ENCODE measurements at regions not wholly inside any gene's neighbourhood (a gene's known extent, or its start where the extent isn't known, plus 50 kb on each side); places are given as distances from the start of the nearest gene placed in this dataset.

DNA sequence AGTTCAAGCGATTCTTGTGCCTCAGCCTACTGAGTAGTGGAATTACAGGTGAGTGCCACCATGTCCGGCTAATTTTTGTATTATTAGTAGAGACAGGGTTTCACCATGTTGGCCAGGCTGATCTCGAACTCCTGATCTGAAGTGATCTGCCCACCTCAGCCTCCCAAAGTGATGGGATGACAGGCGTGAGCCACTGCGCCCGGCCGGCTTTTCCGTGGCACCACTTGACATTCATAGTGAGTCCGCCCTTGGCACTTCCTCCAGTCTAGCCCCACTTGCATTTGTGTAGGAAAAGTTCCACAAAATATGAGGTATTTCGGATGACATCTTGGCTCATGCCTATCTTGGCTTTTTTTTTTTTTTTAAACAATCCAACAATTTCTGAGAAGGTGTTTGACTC, 128.1 kb upstream of the ACBD5 start:
- Histone ChIP-seq H4K20me1 (ENCODE audit: low read length) (no peaks in the 10 kb centered on the region), H3K27me3 (ENCODE audit: low read length) (no peaks in the 10 kb centered on the region), H3K4me3 (ENCODE audit: low read length) (no peak overlapping the region), H3K9me2 (replicated peaks; ENCODE audit: low read length) (no peaks in the 10 kb centered on the region), H3K9ac (ENCODE audit: low read length) (no peak overlapping the region), H3K36me3 (ENCODE audit: low read depth, low read length) (no peaks in the 10 kb centered on the region), H3K27ac (ENCODE audit: low read length) (no peak overlapping the region), H3F3A (ENCODE audit: low read length, unreplicated experiment) (no peaks in the 10 kb centered on the region), H3K9me3 (ENCODE audit: low read length) (no peaks in the 10 kb centered on the region), H3K4me2 (ENCODE audit: low read length) (no peak overlapping the region), H2AFZ (ENCODE audit: low read length) (no peak overlapping the region), H3K4me1 (ENCODE audit: insufficient read depth, low read length) (peaks cover 10% of the 10 kb centered on the region), H3K79me2 (ENCODE audit: low read length) (no peaks in the 10 kb centered on the region)
- BruUV-seq (replicated peaks) = no TSS peak
- ATAC-seq (no peak), DNase-seq (no peak)
- ChIA-PET CTCF (no interaction called here), POLR2A (ENCODE audit: unreplicated experiment) (no interaction called here)
- intact Hi-C loops (cut with micrococcal nuclease) = loop anchor here (2.0 kb wide), 1 partner anchor 288 kb away; no protein-coding TSS in a partner anchor
- no peak for TF ChIP-seq CTCF (conservative IDR thresholded peaks at IDR 0.05; ENCODE audit: low read depth, low read length)
- TF ChIP-seq EZH2 (IDR thresholded peaks at IDR 0.05; ENCODE audit: low read length, unreplicated experiment) = no peak
- no peak for TF ChIP-seq EZH2phosphoT487 (IDR thresholded peaks at IDR 0.05; ENCODE audit: borderline replicate concordance, low read length)

- ChIA-PET CTCF (no interaction called here), POLR2A (ENCODE audit: unreplicated experiment) (no interaction called here)
Measured at GRCh38 chr10:27366769-27367168, 126.2 kb upstream of the ACBD5 start.

DNA sequence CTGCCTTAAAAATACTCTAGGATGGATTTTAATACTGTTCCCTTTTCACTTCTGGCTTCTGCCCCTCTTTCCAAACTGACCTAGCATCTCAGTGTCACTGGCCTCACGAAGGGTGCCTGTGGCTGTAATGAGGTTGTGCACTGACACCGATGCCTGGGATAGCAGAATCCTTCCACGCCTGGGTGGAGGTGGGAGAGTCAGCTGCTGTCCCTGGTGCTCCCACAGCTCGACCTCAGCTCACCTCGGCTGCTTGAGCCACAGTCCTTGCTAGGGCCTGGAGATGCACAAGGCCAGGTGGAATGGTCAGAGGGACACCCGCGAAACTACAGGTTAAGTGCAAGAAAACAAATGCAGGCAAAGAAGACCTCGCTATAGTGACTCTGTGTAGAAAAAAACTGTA, 123.4 kb upstream of the ACBD5 start:
- no peaks in the 10 kb centered on the region for H3K4me1 ChIP-seq (ENCODE audit: insufficient read depth, low read length)
- no peak overlapping the region for H3K4me3 ChIP-seq (ENCODE audit: low read length)
- no TSS peak for BruUV-seq (replicated peaks)
- no peak for TF ChIP-seq EZH2 (IDR thresholded peaks at IDR 0.05; ENCODE audit: low read length, unreplicated experiment)
- TF ChIP-seq CTCF (conservative IDR thresholded peaks at IDR 0.05; ENCODE audit: low read depth, low read length) = no peak
- TF ChIP-seq EZH2phosphoT487 (IDR thresholded peaks at IDR 0.05; ENCODE audit: borderline replicate concordance, low read length) = no peak
- POLR2A ChIA-PET (ENCODE audit: unreplicated experiment) = no interaction called here
- no peak overlapping the region for H3K4me2 ChIP-seq (ENCODE audit: low read length)
- H3K27ac ChIP-seq (ENCODE audit: low read length) = no peak overlapping the region
- no peaks in the 10 kb centered on the region for H4K20me1 ChIP-seq (ENCODE audit: low read length)
- CTCF ChIA-PET = no interaction called here
- H3K9ac ChIP-seq (ENCODE audit: low read length) = no peak overlapping the region
- no peaks in the 10 kb centered on the region for H3K79me2 ChIP-seq (ENCODE audit: low read length)
- H3K36me3 ChIP-seq (ENCODE audit: low read depth, low read length) = no peaks in the 10 kb centered on the region
- H3F3A ChIP-seq (ENCODE audit: low read length, unreplicated experiment) = no peaks in the 10 kb centered on the region
- DNase-seq = no peak
- intact Hi-C loops (cut with micrococcal nuclease) = no loop called here
- H3K9me3 ChIP-seq (ENCODE audit: low read length) = no peaks in the 10 kb centered on the region
- no peaks in the 10 kb centered on the region for H3K27me3 ChIP-seq (ENCODE audit: low read length)
- H3K9me2 ChIP-seq (replicated peaks; ENCODE audit: low read length) = no peaks in the 10 kb centered on the region
- ATAC-seq = no peak
- no peak overlapping the region for H2AFZ ChIP-seq (ENCODE audit: low read length)

More at GRCh38 chr10:27366769-27367168, 126.2 kb upstream of the ACBD5 start:
- no peak overlapping the region for H3K4me2 ChIP-seq (ENCODE audit: low read length)
- H3K27ac ChIP-seq (ENCODE audit: low read length) = no peak overlapping the region
- intact Hi-C loops (cut with micrococcal nuclease) = no loop called here
- no peak overlapping the region for H3K4me3 ChIP-seq (ENCODE audit: low read length)
- H3K9me2 ChIP-seq (replicated peaks; ENCODE audit: low read length) = no peaks in the 10 kb centered on the region
- H3K36me3 ChIP-seq (ENCODE audit: low read depth, low read length) = no peaks in the 10 kb centered on the region
- DNase-seq (no peak), ATAC-seq (no peak)
- H3K27me3 ChIP-seq (ENCODE audit: low read length) = no peaks in the 10 kb centered on the region
- H3K79me2 ChIP-seq (ENCODE audit: low read length) = no peaks in the 10 kb centered on the region
- H3K9me3 ChIP-seq (ENCODE audit: low read length) = no peaks in the 10 kb centered on the region
- H3K9ac ChIP-seq (ENCODE audit: low read length) = no peak overlapping the region
- no peaks in the 10 kb centered on the region for H4K20me1 ChIP-seq (ENCODE audit: low read length)
- H3K4me1 ChIP-seq (ENCODE audit: insufficient read depth, low read length) = peaks cover 1% of the 10 kb centered on the region
- no peaks in the 10 kb centered on the region for H3F3A ChIP-seq (ENCODE audit: low read length, unreplicated experiment)
- H2AFZ ChIP-seq (ENCODE audit: low read length) = no peak overlapping the region
- TF ChIP-seq EZH2 (IDR thresholded peaks at IDR 0.05; ENCODE audit: low read length, unreplicated experiment) (no peak), CTCF (conservative IDR thresholded peaks at IDR 0.05; ENCODE audit: low read depth, low read length) (no peak), EZH2phosphoT487 (IDR thresholded peaks at IDR 0.05; ENCODE audit: borderline replicate concordance, low read length) (no peak)
- BruUV-seq (replicated peaks) = no TSS peak

All from PC-3 (cell line).